22Rv1 (cell line): ENCODE measurements at regions not wholly inside any gene's neighbourhood (a gene's known extent, or its start where the extent isn't known, plus 50 kb on each side); places are given as distances from the start of the nearest gene placed in this dataset.

Source experiments
- CTCF ChIP-seq: fragments of 450-650 bp; IDR thresholded peaks from 2 replicates; pipeline ENCODE4 v1.5.1; 2017; ENCODE audit warnings: mild to moderate bottlenecking
- ZFX ChIP-seq: fragments of 450-650 bp; IDR thresholded peaks from 2 replicates; pipeline ENCODE4 v1.6.1; 2017; ENCODE audit warnings: antibody characterized with exemption, borderline replicate concordance

- no peak for TF ChIP-seq CTCF
- no peak for TF ChIP-seq ZFX
Measured at GRCh38 chrX:40383969-40384368, 196.8 kb upstream of the ATP6AP2 start.
